Activated naive CD8-positive, alpha-beta T cell treated with anti-CD3 and anti-CD28 coated beads for 36 hours (primary cell): ENCODE measurements at regions not wholly inside any gene's neighbourhood (a gene's known extent, or its start where the extent isn't known, plus 50 kb on each side); places are given as distances from the start of the nearest gene placed in this dataset.
"Not testable (repeated sequence)": the region's sequence is repeated elsewhere in the genome, so short reads cannot be mapped to it uniquely, and the experiment has no call there.

ENCODE experiments used
- DNase-seq: peaks from one replicate; pipeline ENCODE4 v3.0.0; 2021
- H3K27ac Mint-ChIP-seq: one replicate; pipeline ENCODE4 v1.8.0; 2022; ENCODE audit warnings: mild to moderate bottlenecking, moderate library complexity, mixed read lengths
- H3K27me3 Mint-ChIP-seq: one replicate; pipeline ENCODE4 v1.8.0; 2022; ENCODE audit warnings: mild to moderate bottlenecking, mixed read lengths
- H3K36me3 Mint-ChIP-seq: one replicate; pipeline ENCODE4 v1.8.0; 2021; ENCODE audit warnings: mild to moderate bottlenecking, mixed read lengths
- H3K4me1 Mint-ChIP-seq: one replicate; pipeline ENCODE4 v1.8.0; 2021; ENCODE audit warnings: mixed read lengths
- H3K4me3 Mint-ChIP-seq: one replicate; pipeline ENCODE4 v1.8.0; 2022; ENCODE audit warnings: mild to moderate bottlenecking, moderate library complexity, mixed read lengths
- H3K9me3 Mint-ChIP-seq: one replicate; pipeline ENCODE4 v1.8.0; 2022; ENCODE audit warnings: mixed read lengths

GRCh38 chr2:209121691-209122090 lies 302.2 kb upstream of the MAP2 start:
- Mint-ChIP-seq H3K27me3 (no peaks in the 10 kb centered on the region), H3K36me3 (no peaks in the 10 kb centered on the region), H3K9me3 (peaks cover 4% of the 10 kb centered on the region), H3K4me1 (no peaks in the 10 kb centered on the region), H3K4me3 (no peak overlapping the region), H3K27ac (no peak overlapping the region)
- DNase-seq = no peak

GRCh38 chr2:209125291-209125690 lies 298.6 kb upstream of the MAP2 start:
- no peaks in the 10 kb centered on the region for H3K27me3 Mint-ChIP-seq
- H3K4me3 Mint-ChIP-seq = no peak overlapping the region
- no peak for DNase-seq
- H3K4me1 Mint-ChIP-seq = no peaks in the 10 kb centered on the region
- no peaks in the 10 kb centered on the region for H3K36me3 Mint-ChIP-seq
- no peak overlapping the region for H3K27ac Mint-ChIP-seq
- peaks cover 2% of the 10 kb centered on the region for H3K9me3 Mint-ChIP-seq

GRCh38 chr2:209138079-209138478 lies 285.8 kb upstream of the MAP2 start:
- H3K4me3 Mint-ChIP-seq = no peak overlapping the region
- H3K36me3 Mint-ChIP-seq = no peaks in the 10 kb centered on the region
- H3K27me3 Mint-ChIP-seq = no peaks in the 10 kb centered on the region
- H3K27ac Mint-ChIP-seq = no peak overlapping the region
- H3K9me3 Mint-ChIP-seq = peaks cover 6% of the 10 kb centered on the region
- DNase-seq = no peak
- no peaks in the 10 kb centered on the region for H3K4me1 Mint-ChIP-seq

GRCh38 chr2:209141142-209141541 lies 282.7 kb upstream of the MAP2 start:
- H3K4me1 Mint-ChIP-seq = no peaks in the 10 kb centered on the region
- H3K9me3 Mint-ChIP-seq = peaks cover 4% of the 10 kb centered on the region
- no peaks in the 10 kb centered on the region for H3K36me3 Mint-ChIP-seq
- H3K4me3 Mint-ChIP-seq = no peak overlapping the region
- no peak for DNase-seq
- H3K27me3 Mint-ChIP-seq = no peaks in the 10 kb centered on the region
- no peak overlapping the region for H3K27ac Mint-ChIP-seq

GRCh38 chr2:209141818-209142217 lies 282.0 kb upstream of the MAP2 start:
- H3K27me3 Mint-ChIP-seq = no peaks in the 10 kb centered on the region
- no peak overlapping the region for H3K27ac Mint-ChIP-seq
- no peak for DNase-seq
- no peaks in the 10 kb centered on the region for H3K36me3 Mint-ChIP-seq
- no peak overlapping the region for H3K4me3 Mint-ChIP-seq
- H3K9me3 Mint-ChIP-seq = peaks cover 2% of the 10 kb centered on the region
- no peaks in the 10 kb centered on the region for H3K4me1 Mint-ChIP-seq

GRCh38 chr2:209145220-209145691 lies 278.6 kb upstream of the MAP2 start:
- not testable (repeated sequence) for H3K4me1 Mint-ChIP-seq, H3K4me3 Mint-ChIP-seq

GRCh38 chr2:209145941-209146681 lies 277.7 kb upstream of the MAP2 start:
- no peaks in the 10 kb centered on the region for H3K4me1 Mint-ChIP-seq
- no peaks in the 10 kb centered on the region for H3K27me3 Mint-ChIP-seq
- H3K36me3 Mint-ChIP-seq = no peaks in the 10 kb centered on the region
- H3K4me3 Mint-ChIP-seq = no peak overlapping the region
- no peak overlapping the region for H3K27ac Mint-ChIP-seq
- no peak for DNase-seq
- H3K9me3 Mint-ChIP-seq = no peaks in the 10 kb centered on the region

More at GRCh38 chr2:209145220-209145691, 278.6 kb upstream of the MAP2 start:
- not testable (repeated sequence) for H3K27ac Mint-ChIP-seq, DNase-seq, H3K27me3 Mint-ChIP-seq, H3K36me3 Mint-ChIP-seq, H3K9me3 Mint-ChIP-seq

GRCh38 chr2:209146682-209147320 lies 277.0 kb upstream of the MAP2 start:
- no peak for DNase-seq
- no peaks in the 10 kb centered on the region for H3K4me1 Mint-ChIP-seq
- H3K27ac Mint-ChIP-seq = no peak overlapping the region
- H3K36me3 Mint-ChIP-seq = no peaks in the 10 kb centered on the region
- H3K4me3 Mint-ChIP-seq = no peak overlapping the region
- H3K27me3 Mint-ChIP-seq = no peaks in the 10 kb centered on the region
- H3K9me3 Mint-ChIP-seq = no peaks in the 10 kb centered on the region

GRCh38 chr2:209147981-209148380 lies 275.9 kb upstream of the MAP2 start:
- no peak overlapping the region for H3K4me3 Mint-ChIP-seq
- no peak for DNase-seq
- H3K36me3 Mint-ChIP-seq = no peaks in the 10 kb centered on the region
- no peaks in the 10 kb centered on the region for H3K9me3 Mint-ChIP-seq
- H3K27ac Mint-ChIP-seq = no peak overlapping the region
- H3K27me3 Mint-ChIP-seq = no peaks in the 10 kb centered on the region
- no peaks in the 10 kb centered on the region for H3K4me1 Mint-ChIP-seq

GRCh38 chr2:209160800-209161588 lies 262.9 kb upstream of the MAP2 start:
- Mint-ChIP-seq H3K36me3 (no peaks in the 10 kb centered on the region), H3K9me3 (no peaks in the 10 kb centered on the region), H3K4me1 (no peaks in the 10 kb centered on the region), H3K27me3 (no peaks in the 10 kb centered on the region), H3K4me3 (no peak overlapping the region), H3K27ac (no peak overlapping the region)
- no peak for DNase-seq

- DNase-seq = no peak
- no peaks in the 10 kb centered on the region for H3K27me3 Mint-ChIP-seq
- H3K27ac Mint-ChIP-seq = no peak overlapping the region
- H3K4me1 Mint-ChIP-seq = no peaks in the 10 kb centered on the region
- no peaks in the 10 kb centered on the region for H3K36me3 Mint-ChIP-seq
- no peaks in the 10 kb centered on the region for H3K9me3 Mint-ChIP-seq
- H3K4me3 Mint-ChIP-seq = no peak overlapping the region
Measured at GRCh38 chr2:209162129-209162528, 261.7 kb upstream of the MAP2 start.

- DNase-seq = no peak
- Mint-ChIP-seq H3K4me3 (no peak overlapping the region), H3K27me3 (no peaks in the 10 kb centered on the region), H3K36me3 (no peaks in the 10 kb centered on the region), H3K27ac (no peak overlapping the region), H3K4me1 (no peaks in the 10 kb centered on the region), H3K9me3 (no peaks in the 10 kb centered on the region)
Measured at GRCh38 chr2:209181984-209182383, 241.9 kb upstream of the MAP2 start.

- not testable (repeated sequence) for H3K27ac Mint-ChIP-seq, H3K9me3 Mint-ChIP-seq
Measured at GRCh38 chr2:209186886-209187285, 237.0 kb upstream of the MAP2 start.

GRCh38 chr2:209189893-209190292 lies 234.0 kb upstream of the MAP2 start:
- no peaks in the 10 kb centered on the region for H3K27me3 Mint-ChIP-seq
- H3K27ac Mint-ChIP-seq = no peak overlapping the region
- H3K36me3 Mint-ChIP-seq = no peaks in the 10 kb centered on the region
- no peaks in the 10 kb centered on the region for H3K9me3 Mint-ChIP-seq
- H3K4me3 Mint-ChIP-seq = no peak overlapping the region
- no peaks in the 10 kb centered on the region for H3K4me1 Mint-ChIP-seq
- DNase-seq = no peak

More at GRCh38 chr2:209186886-209187285, 237.0 kb upstream of the MAP2 start:
- not testable (repeated sequence) for H3K4me3 Mint-ChIP-seq, H3K4me1 Mint-ChIP-seq, H3K27me3 Mint-ChIP-seq, DNase-seq, H3K36me3 Mint-ChIP-seq

- peaks cover 2% of the 10 kb centered on the region for H3K9me3 Mint-ChIP-seq
- H3K27ac Mint-ChIP-seq = no peak overlapping the region
- DNase-seq = no peak
- no peaks in the 10 kb centered on the region for H3K4me1 Mint-ChIP-seq
- H3K27me3 Mint-ChIP-seq = no peaks in the 10 kb centered on the region
- no peak overlapping the region for H3K4me3 Mint-ChIP-seq
- H3K36me3 Mint-ChIP-seq = no peaks in the 10 kb centered on the region
Measured at GRCh38 chr2:209191139-209191538, 232.7 kb upstream of the MAP2 start.
